ENCODE measurements at regions not wholly inside any gene's neighbourhood (a gene's known extent, or its start where the extent isn't known, plus 50 kb on each side); places are given as distances from the start of the nearest gene placed in this dataset.

GRCh38 chr1:187197685-187198084 is 368.9 kb downstream of the PLA2G4A start:
- H3K4me2 ChIP-seq (ENCODE audit: insufficient read depth, low read length): no peak overlapping the region
- no peak overlapping the region for H3K4me3 ChIP-seq (ENCODE audit: low read depth in 1 of 2, low read length in 2 of 2)
- no peak for DNase-seq
- no peaks in the 10 kb centered on the region for H3K79me2 ChIP-seq (ENCODE audit: insufficient read depth, low read length)
- TF ChIP-seq CTCF (IDR thresholded peaks at IDR 0.05; ENCODE audit: borderline replicate concordance, extremely low read depth, low read length, poor library complexity, severe bottlenecking) (no peak), EZH2 (IDR thresholded peaks at IDR 0.05; ENCODE audit: borderline replicate concordance, low read depth, low read length, severe bottlenecking) (no peak)
- no peaks in the 10 kb centered on the region for H3K4me1 ChIP-seq (ENCODE audit: insufficient read depth, low read length)
- no peaks in the 10 kb centered on the region for H3K36me3 ChIP-seq (ENCODE audit: insufficient read depth, low read length)
- H2AFZ ChIP-seq (ENCODE audit: low read depth, low read length): no peak overlapping the region
- H3K27ac ChIP-seq (ENCODE audit: low read length): no peak overlapping the region
- H3K9ac ChIP-seq (ENCODE audit: low read depth, low read length): no peak overlapping the region
- no peaks in the 10 kb centered on the region for H3K27me3 ChIP-seq (ENCODE audit: insufficient read depth, low read length, poor library complexity)
- no peak for ATAC-seq (ENCODE audit: insufficient read depth, low read depth)
- H3K9me3 ChIP-seq (ENCODE audit: insufficient read depth, low read length, severe bottlenecking): no peaks in the 10 kb centered on the region
- H4K20me1 ChIP-seq (ENCODE audit: insufficient read depth, low read length): no peaks in the 10 kb centered on the region

DNA sequence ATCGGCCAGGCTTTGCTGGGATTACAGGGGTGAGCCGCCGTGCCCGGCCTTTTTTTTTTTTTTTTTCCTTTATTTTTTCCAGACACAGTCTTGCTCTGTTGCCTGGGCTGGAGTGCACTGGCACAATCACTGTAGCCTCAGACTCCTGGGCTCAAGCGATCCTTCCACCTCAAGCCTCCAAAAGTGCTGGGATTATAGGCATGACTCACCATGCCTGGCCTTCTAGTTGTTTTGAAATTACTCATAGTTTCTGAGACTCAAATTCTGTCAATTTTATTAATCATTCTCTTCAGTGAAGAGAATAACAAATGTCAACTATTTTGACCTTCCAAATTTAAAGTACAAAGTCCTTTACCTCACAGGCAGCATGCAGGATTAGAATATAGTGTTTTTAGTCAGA is 374.5 kb downstream of the PLA2G4A start:
- no peak for DNase-seq
- H3K4me2 ChIP-seq (ENCODE audit: insufficient read depth, low read length): no peak overlapping the region

GRCh38 chr1:187212377-187212776 is 383.6 kb downstream of the PLA2G4A start:
- no peak overlapping the region for H3K27ac ChIP-seq (ENCODE audit: low read length)
- ATAC-seq (ENCODE audit: insufficient read depth, low read depth) (no peak), DNase-seq (no peak)
- no peak overlapping the region for H3K9ac ChIP-seq (ENCODE audit: low read depth, low read length)
- no peak overlapping the region for H2AFZ ChIP-seq (ENCODE audit: low read depth, low read length)
- H3K4me2 ChIP-seq (ENCODE audit: insufficient read depth, low read length): no peak overlapping the region
- H3K36me3 ChIP-seq (ENCODE audit: insufficient read depth, low read length): no peaks in the 10 kb centered on the region
- no peaks in the 10 kb centered on the region for H3K27me3 ChIP-seq (ENCODE audit: insufficient read depth, low read length, poor library complexity)
- TF ChIP-seq CTCF (IDR thresholded peaks at IDR 0.05; ENCODE audit: borderline replicate concordance, extremely low read depth, low read length, poor library complexity, severe bottlenecking) (no peak), EZH2 (IDR thresholded peaks at IDR 0.05; ENCODE audit: borderline replicate concordance, low read depth, low read length, severe bottlenecking) (no peak)
- H3K4me3 ChIP-seq (ENCODE audit: low read depth in 1 of 2, low read length in 2 of 2): no peak overlapping the region
- no peaks in the 10 kb centered on the region for H3K9me3 ChIP-seq (ENCODE audit: insufficient read depth, low read length, severe bottlenecking)
- no peaks in the 10 kb centered on the region for H3K79me2 ChIP-seq (ENCODE audit: insufficient read depth, low read length)
- no peaks in the 10 kb centered on the region for H3K4me1 ChIP-seq (ENCODE audit: insufficient read depth, low read length)
- no peaks in the 10 kb centered on the region for H4K20me1 ChIP-seq (ENCODE audit: insufficient read depth, low read length)

More for the DNA sequence above, 374.5 kb downstream of the PLA2G4A start:
- Histone ChIP-seq H3K9me3 (ENCODE audit: insufficient read depth, low read length, severe bottlenecking) (no peaks in the 10 kb centered on the region), H3K4me3 (ENCODE audit: low read depth in 1 of 2, low read length in 2 of 2) (no peak overlapping the region), H3K36me3 (ENCODE audit: insufficient read depth, low read length) (no peaks in the 10 kb centered on the region), H3K79me2 (ENCODE audit: insufficient read depth, low read length) (no peaks in the 10 kb centered on the region), H2AFZ (ENCODE audit: low read depth, low read length) (no peak overlapping the region), H4K20me1 (ENCODE audit: insufficient read depth, low read length) (no peaks in the 10 kb centered on the region), H3K9ac (ENCODE audit: low read depth, low read length) (no peak overlapping the region), H3K4me1 (ENCODE audit: insufficient read depth, low read length) (no peaks in the 10 kb centered on the region), H3K27ac (ENCODE audit: low read length) (no peak overlapping the region), H3K27me3 (ENCODE audit: insufficient read depth, low read length, poor library complexity) (no peaks in the 10 kb centered on the region)
- no peak for ATAC-seq (ENCODE audit: insufficient read depth, low read depth)
- no peak for TF ChIP-seq EZH2 (IDR thresholded peaks at IDR 0.05; ENCODE audit: borderline replicate concordance, low read depth, low read length, severe bottlenecking)
- TF ChIP-seq CTCF (IDR thresholded peaks at IDR 0.05; ENCODE audit: borderline replicate concordance, extremely low read depth, low read length, poor library complexity, severe bottlenecking): no peak

DNA sequence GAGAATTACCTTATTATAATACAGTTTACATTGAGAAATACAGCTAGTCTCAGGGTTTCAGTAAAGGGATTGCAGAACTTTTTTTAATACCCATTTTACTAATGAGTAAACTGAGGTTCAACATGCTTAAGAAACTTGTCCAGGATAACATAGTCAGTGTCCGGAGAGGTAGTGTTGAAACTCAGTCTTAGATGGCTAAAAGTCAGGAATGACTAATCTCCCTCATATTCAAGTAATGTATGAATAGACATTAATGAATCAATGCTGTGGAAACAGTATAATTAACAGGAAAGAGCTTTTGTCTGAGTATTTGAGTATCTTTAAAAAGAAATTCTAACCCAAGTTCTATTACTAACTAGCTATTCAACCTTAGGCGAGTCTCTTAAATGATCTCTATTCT is 397.6 kb downstream of the PLA2G4A start:
- no peak overlapping the region for H3K4me2 ChIP-seq (ENCODE audit: insufficient read depth, low read length)

More for the DNA sequence above, 397.6 kb downstream of the PLA2G4A start:
- no peaks in the 10 kb centered on the region for H3K36me3 ChIP-seq (ENCODE audit: insufficient read depth, low read length)
- H2AFZ ChIP-seq (ENCODE audit: low read depth, low read length): no peak overlapping the region
- ATAC-seq (ENCODE audit: insufficient read depth, low read depth) (no peak), DNase-seq (no peak)
- no peaks in the 10 kb centered on the region for H3K9me3 ChIP-seq (ENCODE audit: insufficient read depth, low read length, severe bottlenecking)
- no peaks in the 10 kb centered on the region for H4K20me1 ChIP-seq (ENCODE audit: insufficient read depth, low read length)
- no peak overlapping the region for H3K9ac ChIP-seq (ENCODE audit: low read depth, low read length)
- H3K4me1 ChIP-seq (ENCODE audit: insufficient read depth, low read length): no peaks in the 10 kb centered on the region
- H3K27ac ChIP-seq (ENCODE audit: low read length): no peak overlapping the region
- no peak overlapping the region for H3K4me3 ChIP-seq (ENCODE audit: low read depth in 1 of 2, low read length in 2 of 2)
- H3K27me3 ChIP-seq (ENCODE audit: insufficient read depth, low read length, poor library complexity): no peaks in the 10 kb centered on the region
- no peak for TF ChIP-seq CTCF (IDR thresholded peaks at IDR 0.05; ENCODE audit: borderline replicate concordance, extremely low read depth, low read length, poor library complexity, severe bottlenecking)
- TF ChIP-seq EZH2 (IDR thresholded peaks at IDR 0.05; ENCODE audit: borderline replicate concordance, low read depth, low read length, severe bottlenecking): no peak
- no peaks in the 10 kb centered on the region for H3K79me2 ChIP-seq (ENCODE audit: insufficient read depth, low read length)
